Heart right ventricle (tissue), 16 donors: ENCODE measurements at regions not wholly inside any gene's neighbourhood (a gene's known extent, or its start where the extent isn't known, plus 50 kb on each side); places are given as distances from the start of the nearest gene placed in this dataset.

Experiments
- ATAC-seq, 8 donors: fragments of 200-7000 bp; cut with Tn5 transposase; one replicate each; pipeline ENCODE4 v1.9.1; 2020; ENCODE audit warnings: mild to moderate bottlenecking in 8 of 8, moderate library complexity in 8 of 8, moderate number of reproducible peaks in 1 of 8
- DNase-seq, 2 donors: peaks; one replicate each; pipeline ENCODE4 v3.0.0-alpha.2; 2020
- H3K27ac ChIP-seq, 10 donors: fragments of 200-600 bp; sonication (generic) in 2 of 10; one replicate each; pipeline versions ENCODE4 v1.5.0 to v1.8.0; 2020 to 2022; ENCODE audit warnings: mild to moderate bottlenecking in 3 of 10
- H3K27me3 ChIP-seq, 7 donors: fragments of 200-600 bp; one replicate each; pipeline ENCODE4 v1.8.0; 2021 to 2022; ENCODE audit warnings: mild to moderate bottlenecking in 2 of 7
- H3K36me3 ChIP-seq, 9 donors: fragments of 200-600 bp; sonication (generic) in 1 of 9; one replicate each; pipeline versions ENCODE4 v1.5.0 to v1.8.0; 2020 to 2022; ENCODE audit warnings: mild to moderate bottlenecking in 2 of 9
- H3K4me1 ChIP-seq, 9 donors: fragments of 200-600 bp; sonication (generic) in 1 of 9; one replicate each; pipeline versions ENCODE4 v1.5.0 to v1.8.0; 2020 to 2022; ENCODE audit warnings: mild to moderate bottlenecking in 4 of 9
- H3K4me3 ChIP-seq, 10 donors: fragments of 200-600 bp; sonication (generic) in 2 of 10; one replicate each; pipeline versions ENCODE4 v1.5.0 to v1.8.0; 2020 to 2022; ENCODE audit warnings: mild to moderate bottlenecking in 7 of 10, moderate library complexity in 2 of 10
- H3K9me3 ChIP-seq, 11 donors: fragments of 200-600 bp in 10 of 11; sonication (generic) in 2 of 11; one replicate each; pipeline versions ENCODE4 v1.5.0 to v1.8.0; 2013 to 2022; ENCODE audit warnings: mild to moderate bottlenecking in 2 of 11, control low read depth in 1 of 11, moderate library complexity in 1 of 11
- CTCF ChIP-seq, 9 donors: fragments of 200-600 bp; sonication (generic) in 2 of 9; IDR thresholded peaks; one replicate each; pipeline versions ENCODE4 v1.5.0 to v1.8.0; 2021 to 2022; ENCODE audit warnings: antibody characterized with exemption in 9 of 9, mild to moderate bottlenecking in 5 of 9, moderate library complexity in 1 of 9
- WGBS, 2 donors: extraction: QIAGEN DNeasy Blood & Tissue Kit; methylation state at CpG; one replicate each; pipeline ENCODE4 v1.1.7; 2013; ENCODE audit warnings: inconsistent platforms in 1 of 2; 5-methylcytosine and 5-hydroxymethylcytosine counted together
- intact Hi-C, 10 donors: fragments of 100-400 bp; cut with DNase I; formaldehyde crosslinking; loops; one replicate each; pipeline versions ENCODE4 v1.11.1 to v1.14.2; 2022
- donor health status: Arrhythmogenic right ventricular cardiomyopathy.
- donor health status: ischemic (EF 13 %, LVEDD 7.1; RV severe dilation, severe dysfunction).
- donor health status: healthy with polysubstance abuse.
- donor health status: DM: no; HTN: yes; CAD: no.
- donor health status: DM: no; HTN: no; CAD: no.
- donor health status: ischemic (EF 25% LVEDD 6.9; RV normal size, moderate dysfunction).
- donor health status: ischemic (EF 25% LVEDD 5.7; RV mildly dilated, moderate dysfunction).
- donor health status: healthy.
- donor health status: DM: yes; HTN: yes; CAD: no.
- donor health status: Ischemic cardiomyopathy.
- donor health status: ischemic (EF 35%, LVEDD 5.7; RV mildly dilated, moderate dysfunction).
- donor health status: nonischemic (EF 11% LVEDD 7.7; RV severe dilation, severe dysfunction).
- donor health status: DM: yes; HTN: yes; CAD: no.
- donor health status: PGD.
- donor health status: ischemic (EF 29% LVEDD 5.4; RV normal size, mild dysfunction).
- donor health status: nonischemic (EF 23%, LVEDD 6.1; RV moderate dilation, normal function).

- ATAC-seq: no peak
- no peak overlapping the region for H3K27ac ChIP-seq
- TF ChIP-seq CTCF (IDR thresholded peaks at IDR 0.05): no peak
- no peak overlapping the region for H3K4me3 ChIP-seq
- H3K27me3 ChIP-seq: peaks cover 0 to 44% (median 28%) of the 10 kb centered on the region in 7 donors
- no peak for DNase-seq
- H3K4me1 ChIP-seq: peaks cover 0 to 3% (median 0%) of the 10 kb centered on the region in 9 donors
- intact Hi-C loops: no loop called here
- H3K9me3 ChIP-seq: no peaks in the 10 kb centered on the region
- WGBS, 2 donors: 69% methylated on average over 3 of the region's 3 CpGs
- no peaks in the 10 kb centered on the region for H3K36me3 ChIP-seq
Observed at GRCh38 chr20:4574356-4574690, 111.9 kb upstream of the PRNP start.

GRCh38 chr20:4573564-4574355, 112.5 kb upstream of the PRNP start:
- DNase-seq (no peak), ATAC-seq (no peak)
- Histone ChIP-seq H3K27me3 (peaks cover 0 to 38% (median 28%) of the 10 kb centered on the region in 7 donors), H3K4me3 (no peak overlapping the region), H3K4me1 (peaks cover 0 to 3% (median 0%) of the 10 kb centered on the region in 9 donors), H3K9me3 (no peaks in the 10 kb centered on the region), H3K36me3 (no peaks in the 10 kb centered on the region), H3K27ac (no peak overlapping the region)
- intact Hi-C loops: no loop called here
- WGBS, 2 donors: 30 to 31% methylated on average over 8 of the region's 8 CpGs
- TF ChIP-seq CTCF (IDR thresholded peaks at IDR 0.05): no peak

GRCh38 chr20:4571759-4572531, 114.3 kb upstream of the PRNP start:
- 72 to 74% methylated on average over 8 of the region's 8 CpGs for WGBS, 2 donors
- no peak overlapping the region for H3K4me3 ChIP-seq
- intact Hi-C loops: no loop called here
- TF ChIP-seq CTCF (IDR thresholded peaks at IDR 0.05): no peak
- no peak for DNase-seq
- H3K36me3 ChIP-seq: no peaks in the 10 kb centered on the region
- peaks cover 0 to 4% (median 0%) of the 10 kb centered on the region in 11 donors for H3K9me3 ChIP-seq
- peaks cover 0 to 3% (median 0%) of the 10 kb centered on the region in 9 donors for H3K4me1 ChIP-seq
- ATAC-seq: no peak
- peaks cover 0 to 30% (median 27%) of the 10 kb centered on the region in 7 donors for H3K27me3 ChIP-seq
- H3K27ac ChIP-seq: no peak overlapping the region

GRCh38 chr20:4569865-4570264, 116.4 kb upstream of the PRNP start:
- no peak for ATAC-seq
- intact Hi-C loops: no loop called here
- 83 to 85% methylated on average over 3 of the region's 3 CpGs for WGBS, 2 donors

More at GRCh38 chr20:4569865-4570264, 116.4 kb upstream of the PRNP start:
- no peak for TF ChIP-seq CTCF (IDR thresholded peaks at IDR 0.05)
- no peaks in the 10 kb centered on the region for H3K36me3 ChIP-seq
- DNase-seq: no peak
- no peak overlapping the region for H3K4me3 ChIP-seq
- H3K27ac ChIP-seq: no peak overlapping the region
- H3K27me3 ChIP-seq: peaks cover 0 to 25% (median 8%) of the 10 kb centered on the region in 7 donors
- H3K4me1 ChIP-seq: peaks cover 0 to 3% (median 0%) of the 10 kb centered on the region in 9 donors
- peaks cover 0 to 4% (median 0%) of the 10 kb centered on the region in 11 donors for H3K9me3 ChIP-seq
